ENCODE measurements at regions not wholly inside any gene's neighbourhood (a gene's known extent, or its start where the extent isn't known, plus 50 kb on each side); places are given as distances from the start of the nearest gene placed in this dataset.
A peak's percentile ranks its signal among the peaks of the same experiment; 100 is the strongest.

DNA sequence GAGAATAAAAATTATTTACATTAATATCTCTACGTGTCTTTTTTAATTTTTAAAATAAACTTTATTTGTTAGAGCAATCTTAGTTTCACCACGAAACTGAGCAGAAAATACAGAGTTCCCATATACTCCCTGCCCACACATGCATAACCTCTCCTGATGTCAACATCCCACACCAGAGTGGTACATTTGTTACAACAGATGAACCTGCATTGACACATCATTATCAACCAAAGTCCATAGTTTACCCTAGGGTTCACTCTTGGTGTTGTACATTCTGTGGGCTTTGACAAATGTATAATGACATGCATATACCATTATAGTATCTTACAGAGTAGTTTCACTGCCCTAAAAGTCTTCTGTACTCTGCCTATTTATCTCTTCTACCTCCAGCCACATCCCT lies 110.6 kb upstream of the OTUD4 start:
- no peak for DNase-seq (ENCODE audit: unreplicated experiment)
- Mint-ChIP-seq H3K27ac (ENCODE audit: low read depth, unreplicated experiment) (no peak overlapping the region), H3K4me1 (ENCODE audit: insufficient read depth, unreplicated experiment) (peaks cover 3% of the 10 kb centered on the region), H3K27me3 (ENCODE audit: insufficient read depth, unreplicated experiment) (no peaks in the 10 kb centered on the region), H3K36me3 (ENCODE audit: insufficient read depth, unreplicated experiment) (no peaks in the 10 kb centered on the region), H3K9me3 (ENCODE audit: unreplicated experiment) (no peaks in the 10 kb centered on the region), H3K4me3 (ENCODE audit: unreplicated experiment) (no peak overlapping the region)
- intact Hi-C loops (cut with micrococcal nuclease) = no loop called here
- TF ChIP-seq, protein P1, sequence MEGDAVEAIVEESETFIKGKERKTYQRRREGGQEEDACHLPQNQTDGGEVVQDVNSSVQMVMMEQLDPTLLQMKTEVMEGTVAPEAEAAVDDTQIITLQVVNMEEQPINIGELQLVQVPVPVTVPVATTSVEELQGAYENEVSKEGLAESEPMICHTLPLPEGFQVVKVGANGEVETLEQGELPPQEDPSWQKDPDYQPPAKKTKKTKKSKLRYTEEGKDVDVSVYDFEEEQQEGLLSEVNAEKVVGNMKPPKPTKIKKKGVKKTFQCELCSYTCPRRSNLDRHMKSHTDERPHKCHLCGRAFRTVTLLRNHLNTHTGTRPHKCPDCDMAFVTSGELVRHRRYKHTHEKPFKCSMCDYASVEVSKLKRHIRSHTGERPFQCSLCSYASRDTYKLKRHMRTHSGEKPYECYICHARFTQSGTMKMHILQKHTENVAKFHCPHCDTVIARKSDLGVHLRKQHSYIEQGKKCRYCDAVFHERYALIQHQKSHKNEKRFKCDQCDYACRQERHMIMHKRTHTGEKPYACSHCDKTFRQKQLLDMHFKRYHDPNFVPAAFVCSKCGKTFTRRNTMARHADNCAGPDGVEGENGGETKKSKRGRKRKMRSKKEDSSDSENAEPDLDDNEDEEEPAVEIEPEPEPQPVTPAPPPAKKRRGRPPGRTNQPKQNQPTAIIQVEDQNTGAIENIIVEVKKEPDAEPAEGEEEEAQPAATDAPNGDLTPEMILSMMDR (IDR thresholded peaks at IDR 0.05; ENCODE audit: unreplicated experiment) = no peak
- no TSS peak for BruUV-seq (replicated peaks)
- ChIA-PET POLR2A (interaction anchor here (1.6 kb wide), 1 partner anchor 11 kb away, joined by 5 read pairs; no protein-coding TSS in a partner anchor), CTCF (no interaction called here)

DNA sequence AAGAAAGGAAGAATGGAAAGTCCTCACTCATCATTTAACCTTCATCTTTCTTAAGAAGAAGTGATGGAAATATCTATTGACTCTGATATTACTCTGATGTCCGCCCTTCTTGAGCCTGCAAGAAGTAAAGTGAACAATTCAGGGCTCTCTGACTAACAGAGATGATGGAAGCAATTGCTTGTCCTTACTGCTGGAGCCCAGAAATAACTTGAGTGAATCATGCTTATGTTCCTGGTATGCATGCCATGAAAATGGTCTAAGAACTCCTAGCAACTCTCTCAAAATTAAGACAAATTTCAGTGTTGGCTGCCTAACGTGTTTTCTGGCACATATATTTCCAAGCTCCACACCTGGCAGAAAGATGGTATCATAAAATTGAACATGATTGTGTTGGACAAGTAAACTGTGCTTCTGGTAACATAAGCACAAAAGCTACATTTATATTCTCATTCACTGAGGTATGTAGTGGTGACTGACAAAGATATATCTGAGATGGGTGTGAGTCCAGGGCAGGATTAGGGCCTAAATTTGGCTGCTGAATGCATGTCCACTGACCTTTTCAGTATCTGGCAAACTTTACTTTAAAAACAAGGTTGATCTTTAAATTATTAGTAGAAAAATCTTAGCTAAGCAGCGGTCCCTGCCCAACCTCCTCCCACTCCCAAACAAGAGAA lies 109.2 kb upstream of the OTUD4 start:
- Mint-ChIP-seq H3K27ac (ENCODE audit: low read depth, unreplicated experiment) (no peak overlapping the region), H3K27me3 (ENCODE audit: insufficient read depth, unreplicated experiment) (no peaks in the 10 kb centered on the region), H3K4me1 (ENCODE audit: insufficient read depth, unreplicated experiment) (peaks cover 9% of the 10 kb centered on the region), H3K4me3 (ENCODE audit: unreplicated experiment) (no peak overlapping the region), H3K36me3 (ENCODE audit: insufficient read depth, unreplicated experiment) (no peaks in the 10 kb centered on the region), H3K9me3 (ENCODE audit: unreplicated experiment) (no peaks in the 10 kb centered on the region)
- ChIA-PET CTCF (no interaction called here), POLR2A (interaction anchor here (1.6 kb wide), 1 partner anchor 10 kb away, joined by 5 read pairs; no protein-coding TSS in a partner anchor)
- BruUV-seq (replicated peaks) = no TSS peak
- intact Hi-C loops (cut with micrococcal nuclease) = no loop called here
- TF ChIP-seq, protein P1 (IDR thresholded peaks at IDR 0.05; ENCODE audit: unreplicated experiment) = no peak
- no peak for DNase-seq (ENCODE audit: unreplicated experiment)

DNA sequence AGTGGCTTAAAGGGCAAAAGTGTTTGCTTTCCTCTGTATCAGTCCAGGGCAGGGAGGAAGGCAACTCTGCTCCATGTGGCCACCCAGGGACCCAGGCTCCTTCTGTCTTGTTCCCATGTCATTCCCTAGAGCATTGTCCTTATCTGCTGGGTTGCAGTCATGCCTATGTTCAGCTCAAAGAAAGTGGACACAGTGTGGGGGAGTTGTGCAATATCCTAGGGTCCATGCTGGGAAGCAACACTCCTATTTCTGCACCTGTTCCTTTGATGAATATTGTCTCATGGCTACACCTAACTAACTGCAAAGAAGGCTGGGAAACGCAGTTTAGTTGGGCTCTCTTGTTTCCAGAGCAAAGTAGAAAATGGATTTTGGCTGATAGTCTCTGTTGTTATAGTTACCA lies 107.0 kb upstream of the OTUD4 start:
- H3K36me3 Mint-ChIP-seq (ENCODE audit: insufficient read depth, unreplicated experiment) = no peaks in the 10 kb centered on the region
- peaks cover 9% of the 10 kb centered on the region for H3K4me1 Mint-ChIP-seq (ENCODE audit: insufficient read depth, unreplicated experiment)
- no peaks in the 10 kb centered on the region for H3K27me3 Mint-ChIP-seq (ENCODE audit: insufficient read depth, unreplicated experiment)
- BruUV-seq (replicated peaks) = no TSS peak
- H3K9me3 Mint-ChIP-seq (ENCODE audit: unreplicated experiment) = no peaks in the 10 kb centered on the region
- ChIA-PET POLR2A (no interaction called here), CTCF (interaction anchor here (0.6 kb wide), 1 partner anchor 71 kb away, joined by 3 read pairs; no protein-coding TSS in a partner anchor)
- no peak for DNase-seq (ENCODE audit: unreplicated experiment)
- intact Hi-C loops (cut with micrococcal nuclease) = no loop called here
- H3K27ac Mint-ChIP-seq (ENCODE audit: low read depth, unreplicated experiment) = no peak overlapping the region
- TF ChIP-seq, protein P1 (IDR thresholded peaks at IDR 0.05; ENCODE audit: unreplicated experiment) = no peak
- H3K4me3 Mint-ChIP-seq (ENCODE audit: unreplicated experiment) = no peak overlapping the region

DNA sequence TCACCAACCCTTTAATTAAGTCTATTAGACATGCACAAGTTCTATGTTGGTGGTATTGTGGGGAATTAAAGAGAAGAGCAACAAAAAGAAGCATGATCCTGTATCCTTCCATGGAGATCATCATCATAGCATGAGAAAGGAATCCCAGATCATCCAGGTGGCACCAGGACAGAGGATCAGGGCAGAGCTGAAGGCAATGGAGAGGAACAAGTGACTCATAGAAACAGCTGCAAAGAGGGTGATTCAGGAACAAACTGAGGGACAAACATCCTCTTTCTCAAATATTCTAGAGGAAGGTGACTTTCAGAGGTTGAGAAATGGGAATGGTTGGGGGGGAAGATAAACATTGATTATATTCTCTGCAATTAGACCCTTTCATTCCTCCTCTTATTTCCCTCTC lies 105.5 kb upstream of the OTUD4 start:
- Mint-ChIP-seq H3K27ac (ENCODE audit: low read depth, unreplicated experiment) (no peak overlapping the region), H3K4me1 (ENCODE audit: insufficient read depth, unreplicated experiment) (peaks cover 9% of the 10 kb centered on the region), H3K4me3 (ENCODE audit: unreplicated experiment) (no peak overlapping the region), H3K9me3 (ENCODE audit: unreplicated experiment) (no peaks in the 10 kb centered on the region), H3K27me3 (ENCODE audit: insufficient read depth, unreplicated experiment) (no peaks in the 10 kb centered on the region), H3K36me3 (ENCODE audit: insufficient read depth, unreplicated experiment) (no peaks in the 10 kb centered on the region)
- intact Hi-C loops (cut with micrococcal nuclease) = no loop called here
- TF ChIP-seq, protein P1 (IDR thresholded peaks at IDR 0.05; ENCODE audit: unreplicated experiment) = no peak
- ChIA-PET CTCF (interaction anchor here (0.6 kb wide), 2 partner anchors 39 to 289 kb away, joined by 3 read pairs; no protein-coding TSS in a partner anchor), POLR2A (interaction anchor here (0.6 kb wide), 1 partner anchor 49 kb away, joined by 4 read pairs; no protein-coding TSS in a partner anchor)
- peak; percentile 37 for DNase-seq (ENCODE audit: unreplicated experiment)
- BruUV-seq (replicated peaks) = no TSS peak

Measured in MCF 10A (cell line).